ENCODE measurements at regions not wholly inside any gene's neighbourhood (a gene's known extent, or its start where the extent isn't known, plus 50 kb on each side); places are given as distances from the start of the nearest gene placed in this dataset.

- TF ChIP-seq EZH2 (IDR thresholded peaks at IDR 0.05; ENCODE audit: insufficient read depth, poor library complexity, severe bottlenecking) (no peak), EZH2phosphoT487 (IDR thresholded peaks at IDR 0.05; ENCODE audit: insufficient read depth, low read depth) (no peak)
Measured at GRCh38 chr7:32255036-32255435, 184.8 kb upstream of the PDE1C start.
